ENCODE measurements at regions not wholly inside any gene's neighbourhood (a gene's known extent, or its start where the extent isn't known, plus 50 kb on each side); places are given as distances from the start of the nearest gene placed in this dataset.

GRCh38 chr13:69069554-69070133 lies 1038.0 kb upstream of the ATXN8OS start:
- TF ChIP-seq CTCF (IDR thresholded peaks at IDR 0.05; ENCODE audit: low read depth, low read length) = no peak
- no peak for TF ChIP-seq POLR2A (IDR thresholded peaks at IDR 0.05; ENCODE audit: extremely low read depth, insufficient read length)
- TF ChIP-seq MYC (IDR thresholded peaks at IDR 0.05; ENCODE audit: low read depth, low read length) = no peak
